ENCODE measurements at regions not wholly inside any gene's neighbourhood (a gene's known extent, or its start where the extent isn't known, plus 50 kb on each side); places are given as distances from the start of the nearest gene placed in this dataset.

DNA sequence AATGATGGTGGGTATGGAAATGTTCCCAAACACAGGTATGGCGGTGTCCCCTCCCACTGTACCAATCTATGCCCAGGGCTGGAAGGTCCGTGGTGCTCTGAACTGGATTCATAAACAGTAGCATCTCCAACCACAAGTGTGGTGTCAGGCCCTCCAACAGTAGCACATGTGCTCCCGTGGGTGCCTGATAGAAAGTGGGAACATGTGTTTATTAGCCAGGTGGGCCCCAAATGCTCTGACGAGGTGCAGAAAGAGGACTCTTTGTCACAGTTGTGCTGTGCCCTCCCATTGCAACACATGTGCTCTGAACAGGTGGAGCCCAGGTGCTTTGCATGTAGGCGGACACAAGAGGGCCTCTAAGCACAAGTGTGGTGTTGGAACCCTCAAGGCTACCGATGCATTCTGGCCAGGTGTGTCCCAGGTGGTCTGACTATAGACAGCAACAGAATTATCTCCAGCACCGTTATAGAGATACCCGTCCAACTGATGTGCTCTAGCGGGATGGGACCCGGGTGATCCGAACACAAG is 75.4 kb upstream of the ZNF30 start:
- DNase-seq (ENCODE audit: low read depth, low spot score): no peak
- TF ChIP-seq CTCF (IDR thresholded peaks at IDR 0.05; ENCODE audit: insufficient read depth, low read length, missing control alignments): no peak
- POLR2A ChIA-PET: no interaction called here
- CTCF ChIA-PET: no interaction called here
- no peak overlapping the region for H3K4me3 ChIP-seq (ENCODE audit: low read depth, low read length)

- ChIA-PET POLR2A (no interaction called here), CTCF (interaction anchor here (1.2 kb wide), 1 partner anchor 9 kb away, joined by 4 read pairs; no protein-coding TSS in a partner anchor)
- no peak for DNase-seq (ENCODE audit: low read depth, low spot score)
- no peak overlapping the region for H3K4me3 ChIP-seq (ENCODE audit: low read depth, low read length)
- no peak for TF ChIP-seq CTCF (IDR thresholded peaks at IDR 0.05; ENCODE audit: insufficient read depth, low read length, missing control alignments)
Measured at GRCh38 chr19:34847393-34847792, 74.4 kb upstream of the ZNF599 start.

DNA sequence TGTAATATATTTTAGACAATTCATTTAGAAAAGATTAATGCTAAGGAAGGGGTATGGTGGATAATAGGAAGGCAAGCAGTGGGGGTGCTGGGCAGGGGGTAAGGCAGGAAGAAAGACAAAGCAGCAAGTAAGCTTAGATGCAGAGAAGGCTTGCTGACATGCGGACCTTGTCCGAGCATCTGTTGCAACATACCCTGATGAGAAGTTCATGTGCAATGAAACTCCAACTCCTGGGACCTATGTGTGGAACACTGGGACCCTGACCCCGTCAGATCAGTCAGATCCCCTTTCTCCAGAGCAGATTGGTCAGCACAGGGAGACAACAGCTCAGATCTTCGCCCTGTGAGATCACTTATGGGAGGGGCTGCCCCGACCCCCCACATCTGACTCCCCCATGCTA is 71.3 kb upstream of the ZNF599 start:
- DNase-seq (ENCODE audit: low read depth, low spot score): no peak
- ChIA-PET CTCF (no interaction called here), POLR2A (no interaction called here)
- TF ChIP-seq CTCF (IDR thresholded peaks at IDR 0.05; ENCODE audit: insufficient read depth, low read length, missing control alignments): no peak
- H3K4me3 ChIP-seq (ENCODE audit: low read depth, low read length): no peak overlapping the region

DNA sequence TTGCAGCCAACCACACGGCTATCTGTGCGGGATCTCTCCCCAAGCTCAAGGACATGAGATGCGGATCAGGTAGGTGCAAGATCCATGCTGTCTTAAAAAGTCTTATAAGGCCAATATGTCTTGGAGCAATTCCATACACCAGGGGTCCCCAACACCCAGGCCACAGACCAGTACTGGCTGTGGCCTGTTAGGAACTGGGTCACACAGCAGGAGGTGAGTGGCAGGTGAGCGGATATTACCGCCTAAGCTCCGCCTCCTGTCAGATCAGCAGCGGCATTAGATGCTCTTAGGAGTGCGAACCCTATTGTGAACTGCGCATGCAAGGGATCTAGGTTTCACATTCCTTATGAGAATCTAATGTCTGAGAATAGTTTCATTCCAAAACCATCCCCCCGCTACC is 68.8 kb upstream of the ZNF599 start:
- no peak for TF ChIP-seq CTCF (IDR thresholded peaks at IDR 0.05; ENCODE audit: insufficient read depth, low read length, missing control alignments)
- CTCF ChIA-PET: no interaction called here
- no peak for DNase-seq (ENCODE audit: low read depth, low spot score)
- POLR2A ChIA-PET: no interaction called here
- H3K4me3 ChIP-seq (ENCODE audit: low read depth, low read length): no peak overlapping the region

DNA sequence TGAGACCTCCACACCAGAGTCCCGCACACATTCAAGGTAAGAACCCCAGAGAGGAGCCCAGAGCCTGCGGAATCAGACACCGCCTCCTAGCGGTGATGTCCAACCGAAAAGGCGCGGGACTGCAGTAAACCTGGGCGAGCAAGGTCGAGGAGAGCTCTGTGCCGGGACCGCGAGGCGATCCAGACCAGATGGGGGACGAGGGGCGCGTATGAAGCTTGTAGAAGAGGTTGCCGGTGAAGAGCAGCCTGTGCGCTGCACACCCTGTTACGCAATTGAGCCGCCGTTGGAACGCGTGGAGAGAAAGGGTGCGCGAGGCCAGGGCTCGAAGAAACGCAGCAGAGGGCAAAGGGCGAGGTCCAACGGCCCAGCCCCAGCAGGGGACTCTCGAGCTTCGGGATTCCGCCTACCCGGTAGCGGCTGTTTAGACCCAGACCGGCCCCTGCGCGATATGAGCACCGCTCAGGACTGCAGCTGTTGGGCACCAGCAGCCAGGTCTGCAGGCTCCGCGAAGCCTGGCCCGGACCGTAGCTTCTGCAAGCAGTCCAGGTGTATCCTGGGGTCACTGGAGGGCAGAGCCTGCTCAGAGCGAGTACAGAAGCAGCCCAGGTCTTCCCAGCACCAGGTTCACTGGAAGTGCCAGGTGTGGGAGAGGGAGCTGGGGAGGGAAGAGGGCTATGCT is 65.9 kb upstream of the ZNF599 start:
- no peak overlapping the region for H3K4me3 ChIP-seq (ENCODE audit: low read depth, low read length)
- no peak for DNase-seq (ENCODE audit: low read depth, low spot score)
- ChIA-PET POLR2A (no interaction called here), CTCF (interaction anchor here (1.0 to 1.4 kb wide), 4 partner anchors 9 to 205 kb away, joined by 3 to 4 read pairs (median 3); no protein-coding TSS in a partner anchor)
- TF ChIP-seq CTCF (IDR thresholded peaks at IDR 0.05; ENCODE audit: insufficient read depth, low read length, missing control alignments): no peak

GRCh38 chr19:34838248-34838647 is 65.2 kb upstream of the ZNF599 start:
- ChIA-PET POLR2A (no interaction called here), CTCF (interaction anchor here (1.0 to 1.4 kb wide), 3 partner anchors 10 to 163 kb away, joined by 3 to 4 read pairs (median 3); no protein-coding TSS in a partner anchor)
- DNase-seq (ENCODE audit: low read depth, low spot score): no peak
- H3K4me3 ChIP-seq (ENCODE audit: low read depth, low read length): no peak overlapping the region
- TF ChIP-seq CTCF (IDR thresholded peaks at IDR 0.05; ENCODE audit: insufficient read depth, low read length, missing control alignments): no peak
